DOHH2 (cell line): ENCODE measurements at regions not wholly inside any gene's neighbourhood (a gene's known extent, or its start where the extent isn't known, plus 50 kb on each side); places are given as distances from the start of the nearest gene placed in this dataset.

Experiments
- H3F3A ChIP-seq: fragments of 200-600 bp; sonication (generic), shearing (Covaris generic); 2 replicates; pipeline ENCODE4 v1.6.0; 2016; ENCODE audit warnings: antibody characterized with exemption, mild to moderate bottlenecking; ENCODE audit not compliant: control insufficient read depth, insufficient read depth
- H3K27ac ChIP-seq: fragments of 200-600 bp; sonication (generic); 2 replicates; pipeline ENCODE4 v1.5.1; 2014; ENCODE audit warnings: low read depth, mild to moderate bottlenecking, low read length, moderate library complexity
- H3K27me3 ChIP-seq: fragments of 200-600 bp; sonication (generic); 2 replicates; pipeline ENCODE4 v1.6.1; 2014; ENCODE audit warnings: mild to moderate bottlenecking, low read length, mixed read lengths; ENCODE audit not compliant: control insufficient read depth
- H3K36me3 ChIP-seq: fragments of 200-600 bp; sonication (generic); 2 replicates; pipeline ENCODE4 v1.6.1; 2014; ENCODE audit warnings: mild to moderate bottlenecking, low read length, moderate library complexity, mixed read lengths; ENCODE audit not compliant: control insufficient read depth
- H3K4me1 ChIP-seq: fragments of 200-600 bp; sonication (generic); 2 replicates; pipeline ENCODE4 v1.6.1; 2014; ENCODE audit warnings: mild to moderate bottlenecking, low read length, mixed read lengths; ENCODE audit not compliant: control insufficient read depth
- H3K4me2 ChIP-seq: fragments of 200-600 bp; sonication (generic); 2 replicates; pipeline ENCODE4 v1.6.0; 2014; ENCODE audit warnings: mild to moderate bottlenecking, low read length, moderate library complexity
- H3K4me3 ChIP-seq: fragments of 200-600 bp; sonication (generic); 2 replicates; pipeline ENCODE4 v1.5.1; 2014; ENCODE audit warnings: mild to moderate bottlenecking, low read length, mixed read lengths
- H3K79me2 ChIP-seq: fragments of 200-600 bp; sonication (generic); 2 replicates; pipeline ENCODE4 v1.6.1; 2014; ENCODE audit warnings: mild to moderate bottlenecking, low read length, mixed read lengths; ENCODE audit not compliant: control insufficient read depth
- H3K9me2 ChIP-seq: fragments of 200-600 bp; sonication (generic); replicated peaks from 2 replicates; pipeline ENCODE4 v1.6.1; 2014; ENCODE audit warnings: mild to moderate bottlenecking, low read length, mixed read lengths; ENCODE audit not compliant: control insufficient read depth
- H3K9me3 ChIP-seq: fragments of 200-600 bp; sonication (generic); 2 replicates; pipeline ENCODE4 v1.6.1; 2014; ENCODE audit warnings: antibody characterized with exemption, low read length, mixed read lengths; ENCODE audit not compliant: control insufficient read depth, insufficient read depth
- H4K20me1 ChIP-seq: fragments of 200-600 bp; sonication (generic); 2 replicates; pipeline ENCODE4 v1.6.0; 2014; ENCODE audit warnings: low read depth, mild to moderate bottlenecking, antibody characterized with exemption, low read length, moderate library complexity; ENCODE audit not compliant: control insufficient read depth, insufficient read depth
- CTCF ChIP-seq: fragments of 200-600 bp; sonication (generic); IDR thresholded peaks from one replicate; pipeline ENCODE4 v1.5.1; 2014; ENCODE audit warnings: antibody characterized with exemption, mild to moderate bottlenecking, low read depth, low read length; ENCODE audit not compliant: poor library complexity, severe bottlenecking
- EZH2phosphoT487 ChIP-seq: fragments of 200-600 bp; sonication (generic); IDR thresholded peaks from 2 replicates; pipeline ENCODE4 v1.6.1; 2017; ENCODE audit warnings: borderline replicate concordance, mild to moderate bottlenecking, antibody characterized with exemption, low read length, moderate library complexity, mixed read lengths

- H3K36me3 ChIP-seq: no peaks in the 10 kb centered on the region
- no peak overlapping the region for H3K27ac ChIP-seq
- TF ChIP-seq CTCF (no peak), EZH2phosphoT487 (no peak)
- no peaks in the 10 kb centered on the region for H3K9me2 ChIP-seq
- no peaks in the 10 kb centered on the region for H3F3A ChIP-seq
- no peak overlapping the region for H3K4me3 ChIP-seq
- no peaks in the 10 kb centered on the region; the same call in 1 of the 2 replicates for H3K27me3 ChIP-seq
- H3K79me2 ChIP-seq: no peaks in the 10 kb centered on the region
- H3K9me3 ChIP-seq: no peaks in the 10 kb centered on the region
- H3K4me2 ChIP-seq: no peak overlapping the region
- H4K20me1 ChIP-seq: no peaks in the 10 kb centered on the region
- peaks cover 6% of the 10 kb centered on the region for H3K4me1 ChIP-seq
Observed at GRCh38 chr20:50380697-50381040, 129.5 kb upstream of the PTPN1 start.

GRCh38 chr20:50381075-50381732 is 129.0 kb upstream of the PTPN1 start:
- H3K9me3 ChIP-seq: no peaks in the 10 kb centered on the region
- no peak overlapping the region for H3K4me2 ChIP-seq
- no peak overlapping the region for H3K27ac ChIP-seq
- no peaks in the 10 kb centered on the region for H3K79me2 ChIP-seq
- no peak overlapping the region for H3K4me3 ChIP-seq
- no peaks in the 10 kb centered on the region; the same call in 1 of the 2 replicates for H3K27me3 ChIP-seq
- H4K20me1 ChIP-seq: no peaks in the 10 kb centered on the region
- TF ChIP-seq EZH2phosphoT487 (no peak), CTCF (no peak)
- no peaks in the 10 kb centered on the region for H3K9me2 ChIP-seq
- H3K36me3 ChIP-seq: no peaks in the 10 kb centered on the region
- no peaks in the 10 kb centered on the region for H3F3A ChIP-seq
- peaks cover 6% of the 10 kb centered on the region for H3K4me1 ChIP-seq

- Histone ChIP-seq H3F3A (no peaks in the 10 kb centered on the region), H3K9me2 (no peaks in the 10 kb centered on the region), H3K4me3 (peak overlapping the region; percentile 2; the same call in 1 of the 2 replicates), H3K27me3 (no peaks in the 10 kb centered on the region; the same call in 1 of the 2 replicates), H3K27ac (no peak overlapping the region), H3K4me1 (peaks cover 6% of the 10 kb centered on the region), H3K36me3 (no peaks in the 10 kb centered on the region), H3K4me2 (peak overlapping the region; percentile 30), H3K9me3 (no peaks in the 10 kb centered on the region), H3K79me2 (no peaks in the 10 kb centered on the region), H4K20me1 (no peaks in the 10 kb centered on the region)
- no peak for TF ChIP-seq CTCF
- TF ChIP-seq EZH2phosphoT487: no peak
Observed at GRCh38 chr20:50381771-50382593, 128.2 kb upstream of the PTPN1 start.
